ENCODE measurements at regions not wholly inside any gene's neighbourhood (a gene's known extent, or its start where the extent isn't known, plus 50 kb on each side); places are given as distances from the start of the nearest gene placed in this dataset.

GRCh38 chr7:12967322-12967721 is 279.9 kb downstream of the ARL4A start:
- Histone ChIP-seq H3K9me3 (no peaks in the 10 kb centered on the region), H3K4me3 (no peak overlapping the region), H3K4me1 (no peaks in the 10 kb centered on the region), H3K36me3 (no peaks in the 10 kb centered on the region), H3K27ac (no peak overlapping the region), H3K27me3 (ENCODE audit: low read depth) (no peaks in the 10 kb centered on the region)
- ATAC-seq (no peak), DNase-seq (no peak)
- intact Hi-C loops (cut with DNase I), result no loop called here
- TF ChIP-seq CTCF (IDR thresholded peaks at IDR 0.05), result no peak

- no peak for TF ChIP-seq CTCF (IDR thresholded peaks at IDR 0.05)
- Histone ChIP-seq H3K36me3 (no peaks in the 10 kb centered on the region), H3K27ac (no peak overlapping the region), H3K4me1 (no peaks in the 10 kb centered on the region), H3K9me3 (no peaks in the 10 kb centered on the region), H3K27me3 (ENCODE audit: low read depth) (no peaks in the 10 kb centered on the region), H3K4me3 (no peak overlapping the region)
- intact Hi-C loops (cut with DNase I), result no loop called here
- DNase-seq (no peak), ATAC-seq (no peak)
Observed at GRCh38 chr7:12968836-12969422, 281.5 kb downstream of the ARL4A start.

GRCh38 chr7:12970626-12971025 is 283.2 kb downstream of the ARL4A start:
- Histone ChIP-seq H3K36me3 (no peaks in the 10 kb centered on the region), H3K9me3 (no peaks in the 10 kb centered on the region), H3K4me3 (no peak overlapping the region), H3K4me1 (no peaks in the 10 kb centered on the region), H3K27ac (no peak overlapping the region), H3K27me3 (ENCODE audit: low read depth) (no peaks in the 10 kb centered on the region)
- ATAC-seq, result no peak
- no peak for TF ChIP-seq CTCF (IDR thresholded peaks at IDR 0.05)
- DNase-seq, result no peak
- intact Hi-C loops (cut with DNase I), result no loop called here

- H3K36me3 ChIP-seq, result no peaks in the 10 kb centered on the region
- H3K4me3 ChIP-seq, result no peak overlapping the region
- no peaks in the 10 kb centered on the region for H3K27me3 ChIP-seq (ENCODE audit: low read depth)
- H3K27ac ChIP-seq, result no peak overlapping the region
- TF ChIP-seq CTCF (IDR thresholded peaks at IDR 0.05), result no peak
- DNase-seq (no peak), ATAC-seq (no peak)
- H3K9me3 ChIP-seq, result no peaks in the 10 kb centered on the region
- intact Hi-C loops (cut with DNase I), result no loop called here
- no peaks in the 10 kb centered on the region for H3K4me1 ChIP-seq
Observed at GRCh38 chr7:12974451-12975166, 287.2 kb downstream of the ARL4A start.

- Histone ChIP-seq H3K9me3 (no peaks in the 10 kb centered on the region), H3K36me3 (no peaks in the 10 kb centered on the region), H3K27ac (no peak overlapping the region), H3K4me3 (no peak overlapping the region), H3K4me1 (no peaks in the 10 kb centered on the region), H3K27me3 (ENCODE audit: low read depth) (no peaks in the 10 kb centered on the region)
- ATAC-seq (no peak), DNase-seq (no peak)
- intact Hi-C loops (cut with DNase I), result no loop called here
- TF ChIP-seq CTCF (IDR thresholded peaks at IDR 0.05), result no peak
Observed at GRCh38 chr7:12975412-12975811, 288.0 kb downstream of the ARL4A start.

Measured in lower lobe of right lung (tissue), 2 donors.